H1 (cell line): ENCODE measurements at regions not wholly inside any gene's neighbourhood (a gene's known extent, or its start where the extent isn't known, plus 50 kb on each side); places are given as distances from the start of the nearest gene placed in this dataset.

ENCODE experiments used
- CBX8 ChIP-seq: fragments of 300-800, 300-1000 bp; sonication (generic); IDR thresholded peaks from 2 replicates; pipeline ENCODE4 v1.7.1; 2016; ENCODE audit warnings: low read depth, low read length, borderline replicate concordance
- E2F6 ChIP-seq: IDR thresholded peaks from 2 replicates; pipeline ENCODE4 v1.6.1; 2012; ENCODE audit warnings: inconsistent platforms
- RFX5 ChIP-seq: IDR thresholded peaks from 2 replicates; pipeline ENCODE4 v1.6.1; 2011; ENCODE audit warnings: low read depth, low read length, improper control_type of control experiment, borderline replicate concordance

- TF ChIP-seq E2F6: no peak
- TF ChIP-seq CBX8: no peak
- no peak for TF ChIP-seq RFX5
Observed at GRCh38 chr2:138395565-138396306, 105.8 kb upstream of the SPOPL start (continued).
